VCaP (cell line): ENCODE measurements at regions not wholly inside any gene's neighbourhood (a gene's known extent, or its start where the extent isn't known, plus 50 kb on each side); places are given as distances from the start of the nearest gene placed in this dataset.

Experiments
- H3K27ac ChIP-seq: fragments of 450-650 bp; 2 replicates; pipeline ENCODE4 v1.5.1; 2017
- TF ChIP-seq, protein P1 (sequence below): fragments of 450-650 bp; conservative IDR thresholded peaks from 2 replicates; pipeline ENCODE4 v1.5.1; 2017; ENCODE audit warnings: mild to moderate bottlenecking, moderate library complexity

DNA sequence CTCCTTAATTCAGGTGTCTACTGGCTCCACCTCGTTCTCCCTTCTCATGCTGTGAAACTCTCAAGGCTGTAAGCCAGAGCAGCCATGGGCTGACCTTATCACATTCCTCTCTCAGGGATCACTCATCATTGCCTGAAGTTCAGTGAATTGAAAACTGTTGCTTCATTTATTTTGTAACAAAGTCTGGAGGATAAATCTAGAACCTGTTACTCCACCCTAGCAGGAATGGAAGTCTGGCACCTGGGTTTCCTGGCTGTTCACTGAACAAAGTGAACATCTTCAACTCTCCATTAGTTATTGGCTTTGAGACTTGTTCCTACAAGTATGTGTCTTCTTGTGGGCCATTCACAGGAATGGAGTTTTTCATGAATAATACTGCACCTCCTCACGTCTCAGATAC is 584.1 kb downstream of the PTPRU start:
- no peak overlapping the region for H3K27ac ChIP-seq
- TF ChIP-seq, protein P1, sequence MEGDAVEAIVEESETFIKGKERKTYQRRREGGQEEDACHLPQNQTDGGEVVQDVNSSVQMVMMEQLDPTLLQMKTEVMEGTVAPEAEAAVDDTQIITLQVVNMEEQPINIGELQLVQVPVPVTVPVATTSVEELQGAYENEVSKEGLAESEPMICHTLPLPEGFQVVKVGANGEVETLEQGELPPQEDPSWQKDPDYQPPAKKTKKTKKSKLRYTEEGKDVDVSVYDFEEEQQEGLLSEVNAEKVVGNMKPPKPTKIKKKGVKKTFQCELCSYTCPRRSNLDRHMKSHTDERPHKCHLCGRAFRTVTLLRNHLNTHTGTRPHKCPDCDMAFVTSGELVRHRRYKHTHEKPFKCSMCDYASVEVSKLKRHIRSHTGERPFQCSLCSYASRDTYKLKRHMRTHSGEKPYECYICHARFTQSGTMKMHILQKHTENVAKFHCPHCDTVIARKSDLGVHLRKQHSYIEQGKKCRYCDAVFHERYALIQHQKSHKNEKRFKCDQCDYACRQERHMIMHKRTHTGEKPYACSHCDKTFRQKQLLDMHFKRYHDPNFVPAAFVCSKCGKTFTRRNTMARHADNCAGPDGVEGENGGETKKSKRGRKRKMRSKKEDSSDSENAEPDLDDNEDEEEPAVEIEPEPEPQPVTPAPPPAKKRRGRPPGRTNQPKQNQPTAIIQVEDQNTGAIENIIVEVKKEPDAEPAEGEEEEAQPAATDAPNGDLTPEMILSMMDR = no peak

DNA sequence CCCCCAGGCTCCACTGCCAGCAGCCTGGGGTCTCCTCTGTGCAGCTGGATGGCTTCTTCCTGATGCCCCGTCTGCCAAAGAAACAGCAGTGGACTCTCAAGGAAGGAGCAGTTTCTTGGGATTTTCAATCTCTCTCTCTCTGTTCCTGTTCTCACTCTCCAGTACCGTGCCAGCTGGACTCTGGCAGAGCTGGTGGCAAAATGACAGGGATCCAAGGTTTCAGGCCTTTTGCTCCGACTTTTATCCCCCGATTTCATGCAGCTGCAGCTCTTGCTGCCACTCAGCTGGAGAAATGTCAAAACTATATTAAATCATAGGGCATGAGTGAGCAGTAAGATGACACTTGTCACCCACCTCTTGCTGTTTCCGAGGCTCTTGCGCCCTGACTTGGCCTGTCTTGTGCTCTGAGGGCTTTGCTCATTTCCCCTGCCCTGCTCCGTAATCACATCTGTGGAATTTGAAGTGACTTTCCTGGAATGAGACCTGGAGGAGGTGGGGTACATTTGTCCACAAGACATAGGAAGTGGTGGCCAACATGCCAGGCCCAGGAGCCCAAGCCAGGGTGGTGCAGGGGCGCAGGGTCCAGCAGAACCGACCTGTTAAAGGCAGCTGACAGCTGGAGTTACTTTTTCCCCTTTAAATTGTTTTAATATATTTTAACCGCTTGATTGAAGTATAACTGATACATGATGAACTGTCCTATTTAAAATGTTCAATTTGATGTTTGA is 576.2 kb downstream of the PTPRU start:
- H3K27ac ChIP-seq = no peak overlapping the region
- TF ChIP-seq, protein P1 = no peak

DNA sequence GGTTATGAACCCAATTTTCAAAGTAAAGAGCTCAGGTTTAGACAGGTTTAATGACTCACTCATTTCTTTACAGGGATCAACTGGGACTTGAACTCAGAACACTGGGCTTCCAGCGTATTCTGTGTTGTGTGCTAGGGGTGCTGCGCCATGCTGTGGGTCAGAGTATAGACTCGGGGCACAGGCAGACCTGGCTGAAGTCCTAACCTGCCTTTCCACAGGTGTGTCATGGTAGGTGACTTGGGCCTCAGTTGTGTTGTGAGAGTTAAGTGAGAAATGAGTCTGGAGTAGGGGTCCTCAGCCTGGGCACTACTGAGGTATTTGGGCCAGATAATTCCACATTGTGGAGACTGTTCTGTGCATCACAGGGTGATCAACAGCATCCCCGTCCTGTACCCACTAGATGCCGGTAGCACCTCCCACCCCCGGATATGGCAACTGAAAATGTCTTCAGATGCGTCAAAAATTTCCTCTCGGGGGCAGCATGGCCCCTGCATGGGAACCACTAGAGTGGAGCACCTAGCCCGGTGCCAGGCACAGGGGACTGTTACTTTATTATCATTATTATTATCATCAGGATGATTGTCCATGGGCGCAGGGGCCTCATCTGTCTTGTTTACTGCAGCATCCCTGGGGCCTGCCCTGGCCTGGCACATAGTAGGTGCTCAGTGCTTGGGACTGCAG is 575.5 kb downstream of the PTPRU start:
- H3K27ac ChIP-seq = no peak overlapping the region
- TF ChIP-seq, protein P1 = no peak

GRCh38 chr1:29811247-29811646 is 574.9 kb downstream of the PTPRU start:
- TF ChIP-seq, protein P1 = no peak
- H3K27ac ChIP-seq = no peak overlapping the region

DNA sequence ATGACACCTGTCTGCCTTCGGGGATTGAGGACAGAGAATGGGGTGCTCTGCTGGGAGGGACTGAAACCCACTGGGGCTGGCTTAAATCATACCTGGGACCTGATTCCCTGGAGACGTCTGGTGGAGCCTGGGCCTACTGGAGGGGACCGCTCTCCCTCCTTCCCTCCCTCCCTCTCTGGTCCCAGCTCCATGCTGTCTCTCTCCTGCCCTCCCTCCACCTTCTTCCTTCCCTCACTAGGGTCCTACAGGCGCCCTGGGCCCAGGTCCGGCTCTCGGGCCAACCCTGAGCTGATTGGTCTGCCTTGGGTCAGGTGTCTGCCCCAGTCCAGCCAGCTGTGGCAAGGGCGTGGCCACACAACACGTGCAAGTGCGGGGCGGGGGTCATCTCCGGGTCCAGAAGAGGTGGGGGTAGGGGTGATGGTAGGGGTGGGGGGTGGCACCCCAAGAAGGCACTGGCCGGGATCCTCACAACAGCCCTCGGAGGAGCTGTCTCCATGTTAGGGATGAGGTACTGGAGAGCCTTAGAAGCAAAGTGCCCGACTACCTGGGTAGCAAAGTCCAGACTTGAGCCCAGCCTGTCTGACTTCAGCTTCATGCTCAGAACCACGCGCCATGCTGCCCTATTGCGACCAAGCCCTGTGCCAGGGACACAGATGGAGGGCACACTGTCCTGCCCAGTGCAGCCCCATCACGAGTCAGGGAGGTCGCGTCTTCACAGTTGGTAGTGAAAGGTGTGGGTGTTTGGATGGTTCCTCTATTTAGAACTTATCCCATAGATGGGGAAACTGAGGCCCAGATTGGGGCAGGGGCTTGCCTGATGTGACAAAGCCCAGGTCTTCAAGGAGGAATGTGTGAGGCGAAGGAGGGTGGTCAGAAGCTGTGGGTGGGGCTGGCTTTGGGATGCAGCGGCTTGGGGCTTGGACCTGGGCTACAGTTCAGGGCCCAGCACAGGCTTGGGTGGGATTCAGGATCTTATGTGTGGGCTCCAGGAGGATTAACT is 574.1 kb downstream of the PTPRU start:
- H3K27ac ChIP-seq = no peak overlapping the region
- TF ChIP-seq, protein P1 = no peak

GRCh38 chr1:29809446-29810120 is 573.3 kb downstream of the PTPRU start:
- H3K27ac ChIP-seq = no peak overlapping the region
- TF ChIP-seq, protein P1 = no peak
